ENCODE measurements at regions not wholly inside any gene's neighbourhood (a gene's known extent, or its start where the extent isn't known, plus 50 kb on each side); places are given as distances from the start of the nearest gene placed in this dataset.
"Not testable (repeated sequence)": the region's sequence is repeated elsewhere in the genome, so short reads cannot be mapped to it uniquely, and the experiment has no call there.

DNA sequence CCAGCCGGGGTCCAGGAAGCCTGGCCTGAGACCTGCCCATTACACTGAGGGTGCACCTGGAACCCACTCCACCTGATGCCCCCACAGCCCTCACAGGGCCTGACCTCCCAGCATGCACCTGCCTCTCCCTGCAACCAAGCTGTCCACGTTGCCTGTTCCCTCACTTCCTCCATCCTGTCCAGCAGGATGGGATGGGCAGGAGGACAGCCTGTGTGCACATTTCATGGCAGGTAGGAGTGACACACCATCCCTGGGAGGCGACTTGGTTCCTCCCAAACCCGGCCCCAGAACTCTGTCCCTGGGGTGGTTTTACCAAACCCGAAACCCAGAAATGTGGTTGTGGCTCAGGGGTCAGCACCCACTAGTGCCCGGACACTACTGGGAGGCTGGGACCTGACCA lies 203.8 kb upstream of the ZNF519 start:
- DNase-seq (ENCODE audit: low spot score) = not testable (repeated sequence)

DNA sequence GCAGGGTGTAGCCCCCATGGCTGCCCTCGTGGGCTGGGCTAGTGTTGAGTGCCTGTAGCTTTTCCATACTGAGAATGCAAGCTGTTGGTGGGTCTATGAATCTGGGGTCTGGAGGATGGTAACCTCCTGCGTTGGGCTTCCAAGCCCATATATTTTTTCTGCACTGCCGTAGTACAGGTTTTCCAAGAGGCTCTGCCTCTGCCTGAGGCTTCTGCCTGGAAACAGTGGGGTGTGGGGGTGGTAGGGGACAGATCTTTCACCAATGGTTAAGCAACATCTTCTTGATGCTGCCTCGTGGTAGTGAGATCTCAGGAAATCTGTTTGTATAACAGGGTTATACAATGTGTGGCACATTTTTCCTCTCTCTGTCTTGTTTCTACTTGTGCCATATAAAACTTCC lies 189.0 kb upstream of the ZNF519 start:
- DNase-seq (ENCODE audit: low spot score) = not testable (repeated sequence)

DNA sequence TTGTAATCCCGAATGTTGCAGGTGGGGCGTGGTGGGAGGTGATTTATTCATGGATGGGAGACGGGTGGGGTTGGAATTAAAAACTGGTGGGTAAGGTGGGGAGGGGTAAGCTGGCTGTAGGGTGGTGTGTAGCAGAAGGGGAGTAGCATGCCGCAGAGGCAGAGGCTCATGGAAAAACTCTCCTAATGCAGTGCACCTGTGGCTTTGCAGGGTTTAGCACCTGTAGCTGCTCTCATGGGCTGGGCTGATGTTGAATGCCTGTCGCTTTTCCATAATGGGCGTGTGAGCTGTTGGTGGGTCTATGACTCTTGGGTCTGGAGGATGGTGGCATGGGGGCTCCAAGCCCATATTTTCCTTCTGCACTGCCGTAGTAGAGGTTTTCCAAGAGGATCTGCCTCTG lies 169.0 kb upstream of the ZNF519 start:
- DNase-seq (ENCODE audit: low spot score) = not testable (repeated sequence)

DNA sequence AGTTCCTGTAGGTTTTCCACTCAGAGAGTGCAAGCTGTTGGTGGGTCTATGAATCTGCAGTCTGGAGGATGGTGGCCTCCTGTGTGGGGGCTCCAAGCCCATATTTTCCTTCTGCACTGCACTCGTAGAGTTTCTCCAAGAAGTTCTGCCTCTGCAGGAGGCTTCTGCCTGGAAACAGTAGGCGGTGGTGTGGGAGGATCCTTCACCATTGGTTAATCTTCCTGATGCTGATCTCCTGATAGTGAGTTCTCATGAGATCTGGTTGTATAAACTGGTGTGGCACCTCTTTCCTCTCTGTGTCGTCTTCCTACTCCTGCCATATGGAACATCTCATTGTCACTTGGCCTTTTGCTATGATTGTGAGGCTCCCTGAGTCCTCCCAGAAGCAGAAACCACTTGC lies 162.8 kb upstream of the ZNF519 start:
- DNase-seq (ENCODE audit: low spot score) = not testable (repeated sequence)

DNA sequence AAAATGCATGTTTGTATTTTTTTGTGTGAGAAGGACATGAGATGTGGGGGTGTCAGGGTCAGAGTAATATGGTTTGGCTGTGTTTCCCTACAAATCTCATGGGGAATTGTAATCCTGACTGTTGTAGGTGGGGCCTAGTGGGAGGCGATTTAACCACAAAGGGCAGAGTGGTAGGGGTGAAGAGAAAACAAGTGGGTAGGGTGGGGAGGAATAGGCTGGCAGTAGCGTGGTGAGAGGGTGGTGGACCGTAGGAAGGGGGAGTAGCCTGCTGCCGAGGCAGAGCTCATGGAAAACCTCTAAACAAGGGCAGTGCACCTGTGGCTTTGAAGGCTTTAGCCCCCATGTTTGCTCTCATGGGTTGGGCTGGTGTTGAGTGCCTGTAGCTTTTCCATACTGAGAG lies 152.8 kb upstream of the ZNF519 start:
- no peak for DNase-seq (ENCODE audit: low spot score)

DNA sequence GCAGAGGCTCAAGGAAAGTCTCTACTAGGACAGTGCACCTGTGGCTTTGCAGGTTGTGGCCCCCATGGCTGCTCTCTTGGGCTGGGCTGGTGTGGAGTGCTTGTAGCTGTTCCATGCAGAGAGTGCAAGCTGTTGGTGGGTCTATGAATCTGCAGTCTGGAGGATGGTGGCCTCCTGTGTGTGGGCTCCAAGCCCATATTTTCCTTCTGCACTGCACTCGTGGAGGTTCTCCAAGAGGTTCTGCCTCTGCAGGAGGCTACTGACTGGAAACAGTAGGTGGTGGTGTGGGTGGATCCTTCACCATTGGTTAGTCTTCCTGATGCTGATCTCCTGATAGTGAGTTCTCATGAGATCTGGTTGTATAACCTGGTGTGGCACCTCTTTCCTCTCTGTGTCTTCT lies 143.2 kb upstream of the ZNF519 start:
- not testable (repeated sequence) for DNase-seq (ENCODE audit: low spot score)

DNA sequence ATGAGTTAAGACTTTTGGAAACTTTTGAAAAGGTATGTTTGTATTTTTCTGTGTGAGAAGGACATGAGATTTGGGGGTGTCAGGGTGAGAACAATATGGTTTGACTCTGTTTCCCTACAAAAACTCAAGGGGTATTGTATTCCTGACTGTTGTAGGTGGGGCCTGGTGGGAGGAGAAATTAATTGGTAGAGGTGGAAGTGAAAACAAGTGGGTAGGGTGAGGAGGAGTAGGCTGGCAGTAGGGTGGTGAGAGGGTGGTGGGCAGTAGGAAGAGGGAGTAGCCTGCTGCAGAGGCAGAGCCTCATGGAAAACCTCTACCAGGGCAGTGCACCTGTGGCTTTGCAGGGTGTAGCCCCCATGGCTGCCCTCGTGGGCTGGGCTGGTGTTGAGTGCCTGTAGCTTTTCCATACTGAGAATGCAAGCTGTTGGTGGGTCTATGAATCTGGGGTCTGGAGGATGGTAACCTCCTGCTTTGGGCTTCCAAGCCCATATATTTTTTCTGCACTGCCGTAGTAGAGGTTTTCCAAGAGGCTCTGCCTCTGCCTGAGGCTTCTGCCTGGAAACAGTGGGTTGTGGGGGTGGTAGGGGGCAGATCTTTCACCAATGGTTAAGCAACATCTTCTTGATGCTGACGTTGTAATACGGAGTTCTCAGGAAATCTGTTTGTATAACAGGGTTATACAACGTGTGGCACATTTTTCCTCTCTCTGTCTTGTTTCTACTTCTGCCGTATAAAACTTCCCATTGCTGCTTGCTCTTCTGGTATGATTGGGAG lies 133.6 kb upstream of the ZNF519 start:
- DNase-seq (ENCODE audit: low spot score) = not testable (repeated sequence)

DNA sequence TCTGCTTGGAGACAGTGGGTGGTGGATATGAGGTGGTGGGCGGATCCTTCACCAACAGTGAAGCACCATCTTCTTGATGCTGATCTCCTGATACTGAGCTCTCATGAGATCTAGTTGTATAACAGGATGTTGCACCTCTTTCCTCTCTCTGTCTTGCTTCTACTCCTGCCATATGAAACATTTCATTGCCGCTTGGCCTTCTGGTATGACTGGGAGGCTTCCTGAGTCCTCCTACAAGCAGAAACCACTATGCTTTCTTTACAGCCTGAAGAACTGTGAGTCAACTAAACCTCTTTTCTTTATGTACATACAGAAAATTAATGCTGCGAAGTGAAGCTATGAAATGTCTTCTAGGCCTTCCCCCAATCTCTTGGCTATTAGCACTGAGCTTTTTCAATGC lies 130.6 kb upstream of the ZNF519 start:
- DNase-seq (ENCODE audit: low spot score) = not testable (repeated sequence)

DNA sequence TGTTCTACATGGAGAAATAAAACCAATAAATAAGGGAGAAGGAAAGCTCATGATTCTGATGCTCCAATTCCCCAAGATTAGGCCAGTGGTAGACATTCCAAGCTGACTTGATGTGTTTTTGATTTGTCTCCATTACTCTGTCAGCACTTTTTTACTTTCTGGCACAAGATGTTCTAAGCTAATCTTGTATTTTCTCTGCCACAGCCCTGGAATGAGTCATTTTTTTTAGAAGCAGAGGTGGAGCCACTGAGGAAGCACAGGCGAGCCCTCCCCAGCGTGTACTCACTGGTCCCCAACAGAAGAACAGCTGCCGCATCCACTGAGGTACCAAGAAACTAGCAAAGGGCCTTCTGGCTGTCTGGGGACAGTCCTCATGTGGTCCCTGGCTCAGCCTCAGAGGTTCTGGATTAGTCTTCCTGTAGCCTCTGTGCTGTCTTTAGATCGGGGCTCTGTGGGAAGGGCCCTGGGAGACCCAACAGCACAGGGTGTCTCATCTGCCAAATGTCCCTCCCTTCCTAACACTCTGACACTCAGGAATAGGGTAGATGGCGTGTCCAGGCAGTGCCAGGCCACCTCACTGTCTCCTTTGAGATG lies 117.9 kb upstream of the ZNF519 start:
- not testable (repeated sequence) for DNase-seq (ENCODE audit: low spot score)

DNA sequence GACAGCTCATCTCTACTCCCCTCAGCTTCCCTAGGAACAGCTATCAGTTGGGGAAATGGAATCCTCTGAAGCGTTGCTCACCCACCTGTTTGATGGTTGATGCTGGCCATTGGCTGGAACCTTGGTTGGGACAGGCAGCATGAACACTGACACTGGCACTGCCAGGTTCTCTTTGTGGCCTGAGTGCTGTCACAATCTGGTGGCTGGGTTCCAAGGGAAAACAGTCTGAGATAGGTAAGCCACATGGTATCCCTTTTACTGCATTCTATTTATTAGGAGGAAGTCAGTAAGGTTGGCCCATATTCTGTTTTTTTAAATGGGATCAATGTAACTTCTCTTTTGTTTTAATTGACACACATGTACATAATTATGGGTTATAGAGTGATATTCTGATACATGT lies 107.0 kb upstream of the ZNF519 start:
- not testable (repeated sequence) for DNase-seq (ENCODE audit: low spot score)

DNA sequence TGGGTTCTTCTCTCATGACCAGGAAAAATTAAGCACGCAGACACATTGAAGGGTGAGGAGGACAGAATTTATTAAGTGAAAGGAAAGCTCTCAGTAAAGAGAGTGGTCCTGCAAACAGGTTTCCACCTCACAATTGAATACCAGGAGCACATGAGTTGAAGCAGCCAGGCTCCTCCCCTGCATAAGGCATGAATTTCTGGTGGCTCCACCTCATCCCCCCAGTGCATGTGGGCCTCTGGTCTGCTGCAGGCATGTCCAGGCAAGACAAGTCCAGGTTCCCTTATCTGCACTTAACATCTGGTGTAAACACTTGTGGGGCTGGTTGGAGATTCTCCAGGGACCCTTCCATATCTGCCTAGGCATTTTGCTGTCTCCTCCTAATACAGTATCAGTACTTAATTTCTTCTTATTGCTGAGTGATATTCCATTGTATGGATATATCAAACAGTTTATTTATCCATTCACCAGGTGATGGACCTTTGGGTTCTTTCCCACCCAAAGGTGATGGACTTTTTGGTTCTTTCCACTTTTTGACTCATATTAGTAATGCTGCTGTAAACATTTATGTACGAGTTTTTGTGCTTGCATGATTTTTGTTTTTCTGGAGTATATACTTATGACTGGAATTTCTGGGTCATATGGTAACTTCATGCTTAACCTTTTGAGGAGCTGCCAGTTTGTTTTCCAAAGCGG lies 104.3 kb upstream of the ZNF519 start:
- not testable (repeated sequence) for DNase-seq (ENCODE audit: low spot score)

DNA sequence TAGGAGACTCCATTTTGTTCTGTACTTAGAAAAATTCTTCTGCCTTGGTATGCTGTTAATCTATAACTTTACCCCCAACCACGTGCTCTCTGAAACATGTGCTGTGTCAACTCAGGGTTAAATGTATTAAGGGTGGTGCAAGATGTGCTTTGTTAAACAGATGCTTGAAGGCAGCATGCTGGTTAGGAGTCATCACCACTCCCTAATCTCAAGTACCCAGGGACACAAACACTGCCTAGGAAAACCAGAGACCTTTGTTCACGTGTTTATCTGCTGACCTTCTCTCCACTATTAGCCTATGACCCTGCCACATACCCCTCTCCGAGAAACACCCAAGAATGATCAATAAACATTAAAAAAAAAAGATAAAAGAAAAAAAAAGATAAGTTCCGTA lies 93.0 kb upstream of the ZNF519 start:
- DNase-seq (ENCODE audit: low spot score) = not testable (repeated sequence)

DNA sequence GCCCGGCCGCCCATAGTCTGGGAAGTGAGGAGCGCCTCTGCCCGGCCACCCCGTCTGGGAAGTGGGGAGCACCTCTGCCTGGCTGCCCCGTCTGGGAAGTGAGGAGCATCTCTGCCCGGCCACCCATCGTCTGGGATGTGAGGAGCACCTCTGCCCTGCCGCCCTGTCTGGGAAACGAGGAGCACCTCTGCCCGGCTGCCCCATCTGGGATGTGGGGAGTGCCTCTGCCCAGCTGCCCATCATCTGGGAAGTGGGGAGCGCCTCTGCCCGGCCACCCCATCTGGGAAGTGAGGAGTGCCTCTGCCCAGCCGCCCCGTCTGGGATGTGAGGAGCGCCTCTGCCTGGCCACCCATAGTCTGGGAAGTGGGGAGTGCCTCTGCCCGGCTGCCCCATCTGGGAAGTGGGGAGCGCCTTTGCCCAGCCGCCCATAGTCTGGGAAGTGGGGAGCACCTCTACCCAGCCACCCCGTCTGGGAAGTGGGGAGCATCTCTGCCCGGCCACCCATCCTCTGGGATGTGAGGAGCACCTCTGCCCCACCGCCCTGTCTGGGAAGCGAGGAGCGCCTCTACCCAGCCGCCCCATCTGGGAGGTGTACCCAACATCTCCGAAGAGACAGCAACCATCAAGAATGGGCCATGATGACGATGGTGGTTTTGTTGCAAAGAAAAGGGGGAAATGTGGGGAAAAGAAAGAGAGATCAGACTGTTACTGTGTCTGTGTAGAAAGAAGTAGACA lies 92.5 kb upstream of the ZNF519 start:
- DNase-seq (ENCODE audit: low spot score) = not testable (repeated sequence)

DNA sequence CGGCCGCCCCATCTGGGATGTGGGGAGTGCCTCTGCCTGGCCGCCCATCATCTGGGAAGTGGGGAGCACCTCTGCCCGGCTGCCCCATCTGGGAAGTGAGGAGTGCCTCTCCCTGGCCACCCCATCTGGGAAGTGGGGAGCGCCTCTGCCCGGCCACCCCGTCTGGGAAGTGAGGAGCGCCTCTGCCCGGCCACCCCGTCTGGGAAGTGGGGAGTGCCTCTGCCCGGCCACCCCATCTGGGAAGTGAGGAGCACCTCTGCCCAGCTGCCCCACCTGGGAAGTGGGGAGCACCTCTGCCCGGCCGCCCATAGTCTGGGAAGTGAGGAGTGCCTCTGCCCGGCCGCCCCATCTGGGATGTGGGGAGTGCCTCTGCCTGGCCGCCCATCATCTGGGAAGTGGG lies 91.7 kb upstream of the ZNF519 start:
- not testable (repeated sequence) for DNase-seq (ENCODE audit: low spot score)

DNA sequence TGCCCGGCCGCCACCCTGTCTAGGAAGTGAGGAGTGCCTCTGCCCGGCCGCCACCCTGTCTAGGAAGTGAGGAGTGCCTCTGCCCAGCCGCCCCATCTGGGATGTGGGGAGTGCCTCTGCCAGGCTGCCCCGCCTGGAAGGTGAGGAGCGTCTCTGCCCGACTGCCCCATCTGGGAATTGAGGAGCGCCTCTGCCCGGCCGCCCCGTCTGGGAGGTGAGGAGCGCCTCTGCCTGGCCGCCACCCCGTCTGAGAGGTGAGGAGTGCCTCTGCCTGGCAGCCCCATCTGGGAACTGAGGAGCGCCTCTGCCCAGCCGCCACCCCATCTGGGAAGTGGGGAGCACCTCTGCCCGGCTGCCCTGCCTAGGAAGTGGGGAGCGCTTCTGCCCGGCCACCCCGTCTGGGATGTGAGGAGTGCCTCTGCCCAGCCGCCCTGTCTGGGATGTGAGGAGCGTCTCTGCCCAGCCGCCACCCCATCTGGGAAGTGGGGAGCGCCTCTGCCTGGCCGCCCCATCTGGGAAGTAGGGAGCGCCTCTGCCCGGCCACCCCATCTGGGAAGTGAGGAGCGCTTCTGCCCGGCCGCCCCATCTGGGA lies 91.1 kb upstream of the ZNF519 start:
- DNase-seq (ENCODE audit: low spot score) = not testable (repeated sequence)

DNA sequence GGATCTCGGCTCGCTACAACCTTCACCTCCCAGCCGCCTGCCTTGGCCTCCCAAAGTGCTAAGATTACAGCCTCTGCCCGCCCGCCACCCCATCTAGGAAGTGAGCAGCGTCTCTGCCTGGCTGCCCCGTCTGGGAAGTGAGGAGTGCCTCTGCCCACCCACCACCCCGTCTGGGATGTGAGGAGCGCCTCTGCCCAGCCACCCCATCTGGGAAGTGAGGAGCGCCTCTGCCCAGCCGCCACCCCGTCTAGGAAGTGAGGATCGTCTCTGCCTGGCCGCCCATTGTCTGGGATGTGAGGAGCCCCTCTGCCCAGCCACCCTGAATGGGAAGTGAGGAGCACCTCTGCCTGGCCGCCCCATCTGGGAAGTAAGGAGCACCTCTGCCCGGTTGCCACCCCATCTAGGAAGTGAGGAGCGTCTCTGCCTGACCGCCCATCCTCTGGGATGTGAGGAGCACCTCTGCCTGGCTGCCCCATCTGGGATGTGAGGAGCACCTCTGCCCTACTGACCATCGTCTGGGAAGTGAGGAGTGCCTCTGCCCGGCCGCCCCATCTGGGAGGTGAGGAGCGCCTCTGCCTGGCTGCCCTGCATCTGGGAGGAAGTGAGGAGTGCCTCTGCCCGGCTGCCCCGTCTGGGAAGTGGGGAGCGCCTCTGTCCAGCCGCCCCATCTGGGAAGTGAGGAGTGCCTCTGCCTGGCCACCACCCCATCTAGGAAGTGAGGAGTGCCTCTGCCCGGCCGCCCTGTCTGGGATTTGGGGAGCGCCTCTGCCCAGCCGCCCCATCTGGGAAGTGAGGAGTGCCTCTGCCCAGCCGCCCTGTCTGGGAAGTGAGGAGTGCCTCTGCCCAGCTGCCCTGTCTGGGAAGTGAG lies 90.4 kb upstream of the ZNF519 start:
- not testable (repeated sequence) for DNase-seq (ENCODE audit: low spot score)

DNA sequence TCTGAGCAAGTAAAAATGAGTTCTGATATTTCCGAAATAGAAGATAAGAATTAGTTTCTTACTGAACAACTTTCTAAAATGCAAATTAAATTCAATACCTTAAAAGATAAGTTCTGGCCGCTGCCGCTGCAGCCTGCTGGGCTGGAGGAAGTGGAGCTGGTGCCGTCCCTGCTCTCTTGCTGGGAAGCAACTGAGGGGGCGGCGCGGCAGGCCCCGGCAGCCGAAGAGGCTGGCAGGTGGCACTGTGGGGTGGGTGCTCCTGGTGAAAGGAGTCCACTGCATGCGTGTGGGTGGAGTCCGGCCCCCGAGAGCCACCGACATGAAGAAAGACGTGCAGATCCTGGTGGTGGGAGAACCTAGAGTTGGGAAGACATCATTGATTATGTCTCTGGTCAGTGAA lies 89.5 kb upstream of the ZNF519 start:
- DNase-seq (ENCODE audit: low spot score) = no peak

DNA sequence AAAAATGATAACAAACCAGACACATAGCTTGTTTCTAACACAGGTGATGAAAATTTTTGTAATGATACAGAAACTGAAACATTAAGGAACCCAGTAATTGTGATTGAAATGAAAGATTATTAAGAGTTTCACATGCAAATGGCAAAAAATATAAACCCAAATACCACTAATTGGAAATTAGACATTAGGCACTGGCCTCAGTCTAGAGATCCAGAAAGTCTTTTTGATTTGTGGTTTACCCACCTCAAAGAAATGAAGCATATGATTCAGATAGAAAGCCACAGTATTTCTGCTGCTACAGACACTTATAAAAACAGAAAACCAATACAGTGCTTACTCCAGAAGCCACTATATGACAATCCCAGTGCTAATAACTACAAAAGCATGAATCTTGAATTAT lies 83.7 kb upstream of the ZNF519 start:
- DNase-seq (ENCODE audit: low spot score) = not testable (repeated sequence)

DNA sequence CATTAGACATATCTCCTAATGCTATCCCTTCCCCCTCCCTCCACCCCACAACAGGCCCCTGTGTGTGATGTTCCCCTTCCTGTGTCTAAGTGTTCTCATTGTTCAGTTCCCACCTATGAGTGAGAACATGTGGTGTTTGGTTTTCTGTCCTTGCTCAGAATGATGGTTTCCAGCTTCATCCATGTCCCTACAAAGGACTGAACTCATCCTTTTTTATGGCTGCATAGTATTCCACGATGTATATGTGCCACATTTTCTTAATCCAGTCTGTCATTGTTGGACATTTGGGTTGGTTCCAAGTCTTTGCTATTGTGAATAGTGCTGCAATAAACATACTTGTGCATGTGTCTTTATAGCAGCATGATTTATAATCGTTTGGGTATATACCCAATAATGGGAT lies 71.2 kb upstream of the ZNF519 start:
- DNase-seq (ENCODE audit: low spot score) = not testable (repeated sequence)

DNA sequence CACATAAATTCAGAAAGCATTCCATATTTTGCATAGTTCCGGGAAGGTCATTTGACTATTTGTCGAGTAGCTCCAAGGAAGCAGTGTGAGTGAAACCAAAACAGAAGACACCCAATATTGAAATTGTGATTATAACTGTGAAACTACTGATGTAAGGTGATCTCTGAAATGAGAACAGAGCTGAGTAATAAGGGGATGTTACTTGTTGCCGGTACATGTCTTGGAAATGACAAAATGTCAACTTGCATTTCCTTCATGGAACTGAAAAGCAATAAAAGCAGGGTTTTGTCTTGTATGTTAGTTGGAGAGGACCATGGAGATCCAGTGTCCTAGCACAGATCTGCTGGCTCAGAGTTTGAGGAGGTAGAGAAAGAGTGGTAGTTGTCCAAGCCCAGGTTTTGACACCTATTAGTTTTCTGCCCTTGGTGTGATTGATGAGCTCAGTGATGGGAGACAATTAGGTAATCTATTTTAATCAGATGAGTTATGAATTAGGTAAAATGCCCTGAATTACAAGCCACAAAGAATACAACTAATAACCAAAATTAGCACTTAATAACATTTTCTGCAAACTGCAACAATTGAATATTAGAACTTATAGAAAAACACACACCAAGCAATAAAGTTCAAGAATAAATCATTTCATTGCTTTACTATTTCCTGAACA lies 58.7 kb upstream of the ZNF519 start:
- DNase-seq (ENCODE audit: low spot score) = not testable (repeated sequence)

Data from HuH-7.5 (cell line).